ENCODE measurements at regions not wholly inside any gene's neighbourhood (a gene's known extent, or its start where the extent isn't known, plus 50 kb on each side); places are given as distances from the start of the nearest gene placed in this dataset.

DNA sequence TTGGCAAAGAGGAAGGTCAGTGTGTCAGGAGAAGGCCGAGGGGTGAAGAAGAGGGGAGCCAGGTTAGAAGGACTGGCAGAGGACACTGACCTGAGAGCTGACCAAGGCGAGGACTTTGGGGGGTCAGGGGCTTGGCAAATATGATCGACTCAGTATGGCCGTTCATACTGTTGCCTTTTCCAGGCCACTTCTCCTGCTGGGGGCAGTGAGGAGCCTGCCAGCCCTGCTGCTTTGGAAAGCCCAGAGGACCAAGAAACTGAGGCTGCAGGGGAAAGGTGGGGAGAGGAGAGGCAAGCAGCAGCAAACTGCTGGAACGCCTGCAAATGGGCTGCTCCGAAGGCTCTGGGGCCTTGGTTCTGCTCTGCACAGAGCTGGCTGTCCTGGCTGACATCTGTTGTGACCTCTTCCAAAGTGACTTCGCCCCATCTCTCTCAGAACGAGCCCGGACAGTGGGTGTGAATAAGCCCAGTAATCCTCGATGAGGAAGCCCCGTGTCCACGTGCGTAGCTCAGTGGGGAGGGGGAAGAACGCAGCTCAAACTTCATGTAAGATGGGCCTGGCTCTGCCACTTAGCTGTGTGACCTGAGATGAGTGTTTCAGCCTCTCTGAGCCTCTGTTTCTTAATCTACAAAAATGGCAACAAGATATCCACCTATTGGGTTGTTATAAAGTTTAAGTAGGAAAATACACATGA, 111.3 kb downstream of the SALL1 start:
- no TSS peak for BruUV-seq (replicated peaks)
- dilution Hi-C loops (cut with MboI; ENCODE audit: extremely low pct_ligation_motif_present, low sequenced_read_pairs) = no loop called here

DNA sequence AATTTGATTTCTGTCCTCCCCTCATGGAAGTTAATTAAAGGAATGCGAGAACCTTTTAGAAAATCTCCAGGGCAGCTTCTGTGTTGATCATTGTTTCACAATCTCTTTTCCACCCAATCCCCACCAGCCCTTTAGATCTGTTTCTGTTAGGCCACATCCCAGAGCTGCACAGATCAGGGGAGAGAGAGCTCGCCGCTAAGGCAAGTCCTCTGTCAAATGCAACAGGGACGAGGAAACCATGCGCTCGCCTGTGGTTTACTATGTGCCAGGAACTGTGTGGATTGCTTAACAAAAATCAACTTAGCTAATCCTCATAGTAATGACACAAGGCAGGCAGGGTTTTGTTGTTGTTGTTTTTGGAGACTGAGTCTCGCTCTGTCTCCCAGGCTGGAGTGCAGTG, 115.4 kb downstream of the SALL1 start:
- dilution Hi-C loops (cut with MboI; ENCODE audit: extremely low pct_ligation_motif_present, low sequenced_read_pairs) (no loop called here), intact Hi-C loops (cut with micrococcal nuclease) (no loop called here)
- H3K4me2 ChIP-seq (ENCODE audit: insufficient read depth, low read length) = no peak overlapping the region
- H3K36me3 ChIP-seq (ENCODE audit: control insufficient read depth in 2 of 2, extremely low read depth in 1 of 2, insufficient read depth in 2 of 2, low read length in 2 of 2) = no peaks in the 10 kb centered on the region
- TF ChIP-seq, protein P1, sequence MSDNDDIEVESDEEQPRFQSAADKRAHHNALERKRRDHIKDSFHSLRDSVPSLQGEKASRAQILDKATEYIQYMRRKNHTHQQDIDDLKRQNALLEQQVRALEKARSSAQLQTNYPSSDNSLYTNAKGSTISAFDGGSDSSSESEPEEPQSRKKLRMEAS (IDR thresholded peaks at IDR 0.05; ENCODE audit: insufficient read depth, insufficient read length) = no peak
- TF ChIP-seq JUN (IDR thresholded peaks at IDR 0.05; ENCODE audit: borderline replicate concordance, insufficient read depth, insufficient read length, low read depth) (no peak), MYC (IDR thresholded peaks at IDR 0.05; ENCODE audit: low read depth, low read length) (no peak), POLR2A (IDR thresholded peaks at IDR 0.05; ENCODE audit: low read depth, low read length) (no peak), GATA2 (IDR thresholded peaks at IDR 0.05; ENCODE audit: insufficient read depth, insufficient read length, low read depth, low read length) (no peak), EZH2 (IDR thresholded peaks at IDR 0.05; ENCODE audit: borderline replicate concordance, low read depth, low read length, severe bottlenecking) (no peak), POLR2AphosphoS5 (IDR thresholded peaks at IDR 0.05; ENCODE audit: insufficient read depth, low read depth, low read length) (no peak), FOS (IDR thresholded peaks at IDR 0.05; ENCODE audit: borderline replicate concordance, insufficient read depth, low read length) (no peak)
- TF ChIP-seq, protein P2, sequence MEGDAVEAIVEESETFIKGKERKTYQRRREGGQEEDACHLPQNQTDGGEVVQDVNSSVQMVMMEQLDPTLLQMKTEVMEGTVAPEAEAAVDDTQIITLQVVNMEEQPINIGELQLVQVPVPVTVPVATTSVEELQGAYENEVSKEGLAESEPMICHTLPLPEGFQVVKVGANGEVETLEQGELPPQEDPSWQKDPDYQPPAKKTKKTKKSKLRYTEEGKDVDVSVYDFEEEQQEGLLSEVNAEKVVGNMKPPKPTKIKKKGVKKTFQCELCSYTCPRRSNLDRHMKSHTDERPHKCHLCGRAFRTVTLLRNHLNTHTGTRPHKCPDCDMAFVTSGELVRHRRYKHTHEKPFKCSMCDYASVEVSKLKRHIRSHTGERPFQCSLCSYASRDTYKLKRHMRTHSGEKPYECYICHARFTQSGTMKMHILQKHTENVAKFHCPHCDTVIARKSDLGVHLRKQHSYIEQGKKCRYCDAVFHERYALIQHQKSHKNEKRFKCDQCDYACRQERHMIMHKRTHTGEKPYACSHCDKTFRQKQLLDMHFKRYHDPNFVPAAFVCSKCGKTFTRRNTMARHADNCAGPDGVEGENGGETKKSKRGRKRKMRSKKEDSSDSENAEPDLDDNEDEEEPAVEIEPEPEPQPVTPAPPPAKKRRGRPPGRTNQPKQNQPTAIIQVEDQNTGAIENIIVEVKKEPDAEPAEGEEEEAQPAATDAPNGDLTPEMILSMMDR (IDR thresholded peaks at IDR 0.05; ENCODE audit: extremely low read depth in 1 of 2, insufficient read depth in 1 of 2, low read depth in 1 of 2, low read length in 2 of 2) = no peak
- no peaks in the 10 kb centered on the region for H3K79me2 ChIP-seq (ENCODE audit: control insufficient read depth, insufficient read depth, low read length)
- POLR2A ChIA-PET = no interaction called here
- H3K27ac ChIP-seq (ENCODE audit: insufficient read depth, low read depth, low read length) = no peak overlapping the region
- no TSS peak for BruUV-seq (replicated peaks)
- H3K27me3 ChIP-seq (ENCODE audit: control insufficient read depth in 2 of 2, insufficient read depth in 2 of 2, low read length in 2 of 2) = no peaks in the 10 kb centered on the region
- H2AFZ ChIP-seq (ENCODE audit: low read depth, low read length) = no peak overlapping the region
- H3K9me1 ChIP-seq (replicated peaks; ENCODE audit: control insufficient read depth, extremely low read depth, insufficient read depth, low read length) = no peaks in the 10 kb centered on the region
- no peaks in the 10 kb centered on the region for H3K4me1 ChIP-seq (ENCODE audit: control insufficient read depth, extremely low read depth, insufficient read depth, low read length)
- no peaks in the 10 kb centered on the region for H4K20me1 ChIP-seq (replicated peaks; ENCODE audit: control insufficient read depth, extremely low read depth, insufficient read depth, low read length)
- DNase-seq (ENCODE audit: low read depth, low spot score) (no peak), FAIRE-seq (no peak)
- CTCF ChIA-PET = no interaction called here
- H3K4me3 ChIP-seq (replicated peaks in 1 of 3; ENCODE audit: insufficient read depth in 1 of 3, low read depth in 1 of 3, low read length in 3 of 3) = no peak overlapping the region
- H3K9ac ChIP-seq (replicated peaks; ENCODE audit: extremely low read depth, insufficient read depth, low read length) = no peak overlapping the region
- peaks cover 3% of the 10 kb centered on the region for H3K9me3 ChIP-seq (replicated peaks; ENCODE audit: control insufficient read depth, insufficient read depth, low read length)

More for the DNA sequence above, 111.3 kb downstream of the SALL1 start:
- Histone ChIP-seq H3K27ac (ENCODE audit: insufficient read depth, low read depth, low read length) (no peak overlapping the region), H2AFZ (ENCODE audit: low read depth, low read length) (no peak overlapping the region), H3K4me1 (ENCODE audit: control insufficient read depth, extremely low read depth, insufficient read depth, low read length) (no peaks in the 10 kb centered on the region), H3K4me2 (ENCODE audit: insufficient read depth, low read length) (no peak overlapping the region), H4K20me1 (replicated peaks; ENCODE audit: control insufficient read depth, extremely low read depth, insufficient read depth, low read length) (no peaks in the 10 kb centered on the region), H3K27me3 (ENCODE audit: control insufficient read depth in 2 of 2, insufficient read depth in 2 of 2, low read length in 2 of 2) (no peaks in the 10 kb centered on the region), H3K36me3 (ENCODE audit: control insufficient read depth in 2 of 2, extremely low read depth in 1 of 2, insufficient read depth in 2 of 2, low read length in 2 of 2) (no peaks in the 10 kb centered on the region), H3K9me1 (replicated peaks; ENCODE audit: control insufficient read depth, extremely low read depth, insufficient read depth, low read length) (no peaks in the 10 kb centered on the region), H3K9me3 (replicated peaks; ENCODE audit: control insufficient read depth, insufficient read depth, low read length) (no peaks in the 10 kb centered on the region), H3K4me3 (replicated peaks in 1 of 3; ENCODE audit: insufficient read depth in 1 of 3, low read depth in 1 of 3, low read length in 3 of 3) (no peak overlapping the region), H3K79me2 (ENCODE audit: control insufficient read depth, insufficient read depth, low read length) (no peaks in the 10 kb centered on the region), H3K9ac (replicated peaks; ENCODE audit: extremely low read depth, insufficient read depth, low read length) (no peak overlapping the region)
- intact Hi-C loops (cut with micrococcal nuclease) = no loop called here
- POLR2A ChIA-PET = no interaction called here
- FAIRE-seq (no peak), DNase-seq (ENCODE audit: low read depth, low spot score) (no peak)
- TF ChIP-seq, protein P1 (IDR thresholded peaks at IDR 0.05; ENCODE audit: insufficient read depth, insufficient read length) = no peak
- TF ChIP-seq JUN (IDR thresholded peaks at IDR 0.05; ENCODE audit: borderline replicate concordance, insufficient read depth, insufficient read length, low read depth) = no peak
- no peak for TF ChIP-seq FOS (IDR thresholded peaks at IDR 0.05; ENCODE audit: borderline replicate concordance, insufficient read depth, low read length)
- TF ChIP-seq POLR2A (IDR thresholded peaks at IDR 0.05; ENCODE audit: low read depth, low read length) = no peak
- TF ChIP-seq GATA2 (IDR thresholded peaks at IDR 0.05; ENCODE audit: insufficient read depth, insufficient read length, low read depth, low read length) = no peak
- TF ChIP-seq POLR2AphosphoS5 (IDR thresholded peaks at IDR 0.05; ENCODE audit: insufficient read depth, low read depth, low read length) = no peak
- TF ChIP-seq EZH2 (IDR thresholded peaks at IDR 0.05; ENCODE audit: borderline replicate concordance, low read depth, low read length, severe bottlenecking) = no peak
- CTCF ChIA-PET = no interaction called here

Data from endothelial cell of umbilical vein (primary cell).